ENCODE measurements at regions not wholly inside any gene's neighbourhood (a gene's known extent, or its start where the extent isn't known, plus 50 kb on each side); places are given as distances from the start of the nearest gene placed in this dataset.
A peak's percentile ranks its signal among the peaks of the same experiment; 100 is the strongest.
"Not testable (repeated sequence)": the region's sequence is repeated elsewhere in the genome, so short reads cannot be mapped to it uniquely, and the experiment has no call there.

DNA sequence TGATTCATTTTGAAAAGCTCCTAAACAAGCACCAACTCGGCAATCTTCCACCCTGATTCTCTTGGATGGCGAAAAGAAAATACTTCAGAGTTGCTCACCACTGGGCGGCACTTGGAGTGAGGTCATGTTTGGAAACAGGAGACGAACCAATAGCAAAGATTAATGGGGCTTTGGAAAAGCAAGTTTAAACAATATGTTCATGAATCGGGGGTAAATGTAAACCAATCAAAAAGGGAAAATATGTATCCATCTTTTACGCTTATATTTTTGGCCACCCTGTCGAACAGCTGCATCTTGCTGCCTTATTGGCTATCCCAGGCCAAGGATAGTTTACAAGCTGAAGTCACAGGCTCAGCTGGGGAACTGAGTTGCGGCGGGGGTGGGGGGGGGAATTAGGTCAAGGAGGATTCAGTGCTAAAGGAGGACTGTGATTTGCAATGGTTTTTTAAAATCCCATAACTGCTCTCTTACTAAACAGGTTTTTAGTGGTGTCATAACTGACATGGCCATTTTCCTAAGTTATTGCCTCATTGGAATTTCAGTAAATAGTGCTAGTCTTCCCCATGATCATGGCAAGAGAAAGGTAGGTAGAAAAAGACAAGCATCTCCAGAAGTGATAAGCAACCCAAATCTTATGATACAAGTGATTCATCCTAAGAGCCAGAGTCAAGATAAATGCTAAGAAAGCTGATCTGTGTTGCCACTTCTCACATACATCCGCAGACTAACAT lies 210.6 kb downstream of the PHLDA1 start:
- ATAC-seq (ENCODE audit: poor library complexity): peak; percentile 85
- intact Hi-C loops (cut with DNase I): no loop called here
- DNase-seq: peak; percentile 55

- no peak for ATAC-seq (ENCODE audit: poor library complexity)
- DNase-seq: no peak
- intact Hi-C loops (cut with DNase I): no loop called here
Observed at GRCh38 chr12:75820071-75820470, 211.5 kb downstream of the PHLDA1 start.

- intact Hi-C loops (cut with DNase I): loop anchor here (10.0 kb wide), 1 partner anchor 215 kb away; the partner anchor contains the start of gene PHLDA1
Observed at GRCh38 chr12:75819512-75819911, 212.1 kb downstream of the PHLDA1 start.

GRCh38 chr12:75818863-75819262 lies 212.7 kb downstream of the PHLDA1 start:
- intact Hi-C loops (cut with DNase I): loop anchor here (10.0 kb wide), 1 partner anchor 216 kb away; the partner anchor contains the start of gene PHLDA1
- DNase-seq: no peak
- no peak for ATAC-seq (ENCODE audit: poor library complexity)

More at GRCh38 chr12:75819512-75819911, 212.1 kb downstream of the PHLDA1 start:
- ATAC-seq (ENCODE audit: poor library complexity): no peak
- no peak for DNase-seq

GRCh38 chr12:75816897-75817296 lies 214.7 kb downstream of the PHLDA1 start:
- no peak for DNase-seq
- intact Hi-C loops (cut with DNase I): loop anchor here (10.0 kb wide), 1 partner anchor 218 kb away; the partner anchor contains the start of gene PHLDA1
- no peak for ATAC-seq (ENCODE audit: poor library complexity)

GRCh38 chr12:75815756-75816155 lies 215.8 kb downstream of the PHLDA1 start:
- DNase-seq (no peak), ATAC-seq (ENCODE audit: poor library complexity) (no peak)
- intact Hi-C loops (cut with DNase I): loop anchor here (10.0 kb wide), 1 partner anchor 219 kb away; the partner anchor contains the start of gene PHLDA1

GRCh38 chr12:75814851-75815754 lies 216.5 kb downstream of the PHLDA1 start:
- DNase-seq (no peak), ATAC-seq (ENCODE audit: poor library complexity) (peak; percentile 92)
- intact Hi-C loops (cut with DNase I): loop anchor here (10.0 kb wide), 1 partner anchor 220 kb away; the partner anchor contains the start of gene PHLDA1

GRCh38 chr12:75813072-75813471 lies 218.5 kb downstream of the PHLDA1 start:
- no peak for ATAC-seq (ENCODE audit: poor library complexity)
- DNase-seq: no peak
- intact Hi-C loops (cut with DNase I): loop anchor here (10.0 kb wide), 1 partner anchor 222 kb away; the partner anchor contains the start of gene PHLDA1

DNA sequence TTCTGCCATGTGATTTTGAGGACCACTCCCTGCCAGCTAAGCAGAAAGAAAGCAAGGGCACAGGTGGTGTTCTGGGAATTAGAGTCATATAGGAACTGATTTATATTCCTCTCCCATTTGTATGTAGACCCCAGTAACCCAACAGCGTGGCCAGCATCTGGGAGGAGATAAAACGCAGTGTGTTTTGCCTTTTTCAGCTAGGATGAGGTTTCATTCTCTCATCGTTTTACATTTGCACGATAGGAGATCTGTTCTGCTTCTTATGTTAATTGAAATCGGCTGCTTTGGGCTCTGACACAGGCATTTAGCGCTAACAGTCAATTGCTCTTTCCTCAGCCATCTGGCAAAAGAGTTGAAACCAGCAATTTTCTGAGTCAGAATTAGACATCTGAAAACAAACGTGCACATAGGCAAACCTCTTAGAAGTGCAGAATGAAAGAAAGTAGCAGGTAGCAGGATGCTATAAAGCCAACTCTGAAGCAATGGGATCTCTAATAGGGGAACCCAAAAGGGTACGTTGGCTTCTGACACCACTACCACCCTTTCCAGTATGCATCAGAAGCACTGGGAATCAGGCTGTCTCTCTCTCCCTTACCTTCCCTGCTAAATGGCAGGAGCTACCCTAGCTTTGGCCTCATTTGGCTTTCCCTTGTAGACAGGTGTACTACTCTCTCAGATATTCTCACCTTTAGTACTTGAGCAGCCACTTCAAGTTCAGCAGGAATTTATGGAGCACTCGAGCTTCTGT lies 219.1 kb downstream of the PHLDA1 start:
- intact Hi-C loops (cut with DNase I): loop anchor here (10.0 kb wide), 1 partner anchor 222 kb away; the partner anchor contains the start of gene PHLDA1
- ATAC-seq (ENCODE audit: poor library complexity): no peak

DNA sequence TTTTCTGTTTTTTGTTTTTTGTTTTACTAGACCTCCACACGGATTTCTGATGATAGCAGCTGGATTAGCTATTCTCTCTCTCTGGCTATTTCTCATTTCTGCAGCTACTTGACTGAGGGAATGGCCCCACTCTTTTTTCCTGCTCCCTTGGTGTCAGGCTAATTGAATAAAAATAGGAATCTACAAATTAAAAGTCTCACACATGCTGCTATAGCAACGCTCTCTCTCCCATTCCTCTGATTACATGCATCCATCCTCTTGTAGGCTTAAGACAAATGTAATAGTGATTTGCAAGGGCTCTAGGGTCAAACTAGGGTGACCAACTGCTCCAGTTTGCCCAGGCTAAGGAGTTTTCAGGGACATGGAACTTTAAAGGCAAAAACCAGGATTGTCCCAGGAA lies 221.8 kb downstream of the PHLDA1 start:
- no peak for DNase-seq
- intact Hi-C loops (cut with DNase I): loop anchor here (10.0 kb wide), 1 partner anchor 225 kb away; the partner anchor contains the start of gene PHLDA1
- no peak for ATAC-seq (ENCODE audit: poor library complexity)

More for the DNA sequence above, 219.1 kb downstream of the PHLDA1 start:
- no peak for DNase-seq

- ATAC-seq (ENCODE audit: poor library complexity) (no peak), DNase-seq (no peak)
- intact Hi-C loops (cut with DNase I): no loop called here
Observed at GRCh38 chr12:75807494-75807893, 224.1 kb downstream of the PHLDA1 start.

GRCh38 chr12:75805905-75806304 lies 225.7 kb downstream of the PHLDA1 start:
- intact Hi-C loops (cut with DNase I): no loop called here
- DNase-seq (no peak), ATAC-seq (ENCODE audit: poor library complexity) (no peak)

- intact Hi-C loops (cut with DNase I): no loop called here
- no peak for ATAC-seq (ENCODE audit: poor library complexity)
- DNase-seq: no peak
Observed at GRCh38 chr12:75805320-75805719, 226.3 kb downstream of the PHLDA1 start.

DNA sequence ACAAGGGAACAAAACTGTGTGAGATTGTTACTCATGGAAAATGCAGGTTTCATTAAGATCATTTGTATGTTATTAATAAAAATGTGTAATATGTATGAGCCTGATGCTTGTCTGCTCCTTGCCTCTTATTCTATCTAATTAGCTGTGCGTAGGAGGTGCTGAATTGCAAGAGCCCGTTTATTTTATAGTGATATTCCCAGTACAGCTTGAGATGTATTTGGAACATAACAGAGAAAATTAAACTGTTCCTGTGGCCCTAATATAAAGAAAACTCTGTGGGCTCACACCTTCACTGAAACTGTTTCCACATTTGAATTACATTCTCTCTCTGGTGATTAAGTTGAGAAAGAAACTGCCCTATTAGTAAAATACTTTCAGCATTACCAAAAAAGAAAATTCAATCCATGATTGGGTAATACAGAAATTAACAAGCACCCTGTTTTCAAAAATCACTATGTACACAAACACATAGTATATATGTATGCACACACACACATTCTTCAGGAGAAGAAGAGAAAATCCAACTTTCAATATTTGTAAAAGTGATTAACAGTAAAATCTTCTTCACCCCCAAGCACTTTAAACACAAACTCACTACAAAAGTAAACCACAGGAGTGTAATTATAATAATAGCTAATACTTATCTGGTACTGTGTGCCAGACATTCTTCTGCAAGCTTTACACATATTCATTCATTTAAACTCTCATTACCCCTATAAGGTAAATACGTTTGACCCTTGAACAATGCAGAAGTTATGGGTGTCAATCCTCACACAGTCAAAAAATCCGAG lies 233.2 kb downstream of the PHLDA1 start:
- ATAC-seq (ENCODE audit: poor library complexity) (no peak), DNase-seq (no peak)
- intact Hi-C loops (cut with DNase I): no loop called here

DNA sequence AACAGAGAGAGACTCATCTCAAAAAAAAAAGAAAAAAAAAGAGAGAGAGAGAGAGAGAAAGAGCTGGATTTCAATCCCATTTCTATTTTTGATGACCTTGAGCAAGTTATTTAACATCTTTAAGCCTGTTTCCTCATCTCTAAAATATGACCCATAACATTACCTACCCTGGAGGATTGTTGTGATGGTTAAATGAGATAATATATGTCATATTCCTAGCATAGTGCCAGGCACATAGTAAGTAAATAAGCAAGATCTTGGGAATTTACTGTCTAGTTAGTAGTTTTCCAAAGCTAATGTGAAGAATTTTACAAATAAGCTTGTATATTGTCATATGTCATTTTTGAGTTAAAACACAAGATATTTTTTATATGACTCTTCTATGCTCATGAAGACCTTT lies 236.5 kb downstream of the PHLDA1 start:
- intact Hi-C loops (cut with DNase I): no loop called here
- DNase-seq (no peak), ATAC-seq (ENCODE audit: poor library complexity) (no peak)

GRCh38 chr12:75792687-75793086 lies 238.9 kb downstream of the PHLDA1 start:
- DNase-seq (no peak), ATAC-seq (ENCODE audit: poor library complexity) (no peak)
- intact Hi-C loops (cut with DNase I): no loop called here

DNA sequence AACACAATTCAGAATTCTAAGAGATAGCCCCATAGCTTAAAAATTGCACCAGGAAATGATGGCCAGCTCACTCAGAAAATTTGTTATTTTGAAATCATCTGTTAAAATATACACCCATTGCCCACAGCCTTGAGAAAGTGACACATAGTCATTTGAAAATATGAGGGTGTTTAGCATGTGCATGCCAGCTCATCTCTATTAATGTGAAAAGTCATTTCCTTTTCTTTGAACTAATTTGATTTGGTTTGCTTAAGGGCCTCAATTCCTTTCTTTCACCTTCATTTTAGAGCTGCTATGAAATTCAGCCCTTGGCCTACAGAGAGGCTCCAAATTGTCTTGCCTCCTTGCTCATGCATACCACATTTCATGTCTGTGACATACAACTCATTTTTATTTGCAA lies 241.4 kb downstream of the PHLDA1 start:
- DNase-seq (no peak), ATAC-seq (ENCODE audit: poor library complexity) (no peak)
- intact Hi-C loops (cut with DNase I): no loop called here

DNA sequence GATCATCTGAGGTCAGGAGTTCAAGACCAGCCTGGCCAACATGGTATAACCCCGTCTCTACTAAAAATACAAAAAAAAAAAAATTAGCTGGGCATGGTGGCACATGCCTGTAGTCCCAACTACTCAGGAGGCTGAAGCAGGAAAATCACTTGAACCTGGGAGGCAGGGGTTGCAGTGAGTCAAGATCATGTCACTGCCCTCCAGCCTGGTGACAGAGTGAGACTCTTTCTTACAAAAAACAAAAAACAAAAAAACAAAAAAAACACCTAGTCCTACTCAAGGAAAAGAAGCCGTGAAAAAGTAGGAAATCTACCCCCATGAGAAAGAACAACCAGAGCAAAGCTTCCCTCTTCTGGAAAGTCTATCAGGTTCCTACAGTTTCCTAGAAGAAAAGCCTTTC lies 244.4 kb downstream of the PHLDA1 start:
- ATAC-seq (ENCODE audit: poor library complexity); intact Hi-C loops (cut with DNase I); DNase-seq: not testable (repeated sequence)
